Spleen (tissue), 11 donors: ENCODE measurements at regions not wholly inside any gene's neighbourhood (a gene's known extent, or its start where the extent isn't known, plus 50 kb on each side); places are given as distances from the start of the nearest gene placed in this dataset.
"Not testable (repeated sequence)": the region's sequence is repeated elsewhere in the genome, so short reads cannot be mapped to it uniquely, and the experiment has no call there.

Source experiments
- DNase-seq: peaks from one replicate; pipeline ENCODE4 v3.0.0-alpha.2; 2020
- H3K27ac ChIP-seq, 8 donors: fragments of 200-600 bp; sonication (generic) in 7 of 8; 1 replicate in 4 of 8; 2 replicates in 4 of 8; pipeline versions ENCODE4 v1.5.0 to v1.8.0; 2016 to 2021; ENCODE audit warnings: inconsistent platforms in 4 of 8, mild to moderate bottlenecking in 4 of 8, moderate library complexity in 1 of 8
- H3K27me3 ChIP-seq, 7 donors: fragments of 200-600 bp; sonication (generic) in 6 of 7; replicated peaks in 1 of 7; 1 replicate in 4 of 7; 2 replicates in 3 of 7; pipeline versions ENCODE4 v1.5.0 to v1.8.0; 2016 to 2021; ENCODE audit warnings: inconsistent platforms in 3 of 7, mild to moderate bottlenecking in 1 of 7
- H3K36me3 ChIP-seq, 6 donors: fragments of 200-600 bp; sonication (generic) in 5 of 6; 1 replicate in 4 of 6; 2 replicates in 2 of 6; pipeline versions ENCODE4 v1.5.0 to v1.8.0; 2016 to 2021; ENCODE audit warnings: inconsistent platforms in 2 of 6
- H3K4me1 ChIP-seq, 6 donors: fragments of 200-600 bp; sonication (generic) in 5 of 6; 1 replicate in 3 of 6; 2 replicates in 3 of 6; pipeline versions ENCODE4 v1.5.0 to v1.8.0; 2016 to 2021; ENCODE audit warnings: inconsistent platforms in 3 of 6
- H3K4me3 ChIP-seq, 8 donors: fragments of 200-600 bp; sonication (generic) in 7 of 8; 1 replicate in 4 of 8; 2 replicates in 4 of 8; pipeline versions ENCODE4 v1.5.0 to v1.8.0; 2016 to 2021; ENCODE audit warnings: inconsistent platforms in 4 of 8, mild to moderate bottlenecking in 4 of 8, moderate library complexity in 2 of 8
- H3K9me3 ChIP-seq, 8 donors: fragments of 200-600 bp; sonication (generic) in 7 of 8; 1 replicate in 4 of 8; 2 replicates in 4 of 8; pipeline versions ENCODE4 v1.5.0 to v1.8.0; 2016 to 2021; ENCODE audit warnings: inconsistent platforms in 4 of 8
- POLR2A ChIP-seq, 3 donors: fragments of 450-650 bp; IDR thresholded peaks; one replicate each; pipeline ENCODE4 v1.5.1; 2017; ENCODE audit warnings: antibody characterized with exemption in 3 of 3, mild to moderate bottlenecking in 1 of 3
- POLR2AphosphoS5 ChIP-seq, 3 donors: sonication (generic); formaldehyde crosslinking; IDR thresholded peaks; one replicate each; pipeline ENCODE4 v1.5.1; 2017; ENCODE audit warnings: antibody characterized with exemption in 3 of 3
- WGBS, 5 donors: extraction: QIAGEN DNeasy Blood & Tissue Kit in 3 of 5; methylation state at CpG; one replicate each; pipeline versions ENCODE4 v1.1.5 to v1.1.7; 2013 to 2018; 5-methylcytosine and 5-hydroxymethylcytosine counted together
- intact Hi-C: fragments of 100-400 bp; cut with DNase I; formaldehyde crosslinking; loops from one replicate; pipeline ENCODE4 v1.15.0; 2023; ENCODE audit warnings: low total_unique reads
- TF ChIP-seq, protein P1 (sequence below), 11 experiments: fragments of 200-600 bp in 7 of 11; fragments of 450-650 bp in 4 of 11; sonication (generic) in 4 of 11; IDR thresholded peaks in 8 of 11; conservative IDR thresholded peaks in 3 of 11; 1 replicate in 7 of 11; 2 replicates in 4 of 11; pipeline versions ENCODE4 v1.4.0 to v1.8.0; 2016 to 2021; ENCODE audit warnings: antibody characterized with exemption in 11 of 11, inconsistent platforms in 4 of 11, mild to moderate bottlenecking in 1 of 11
- donor health status: healthy with polysubstance abuse.
- donor health status: DM: no; HTN: no; CAD: no; lungs with moderate emphysema.
- donor health status: DM: no; HTN: no; CAD: no.
- donor health status: Bipolar disorder and iron deficiency.
- donor health status: healthy.
- donor health status: DM: no; HTN: no; CAD: no.
- donor health status: DM: yes; HTN: yes; CAD: no.

DNA sequence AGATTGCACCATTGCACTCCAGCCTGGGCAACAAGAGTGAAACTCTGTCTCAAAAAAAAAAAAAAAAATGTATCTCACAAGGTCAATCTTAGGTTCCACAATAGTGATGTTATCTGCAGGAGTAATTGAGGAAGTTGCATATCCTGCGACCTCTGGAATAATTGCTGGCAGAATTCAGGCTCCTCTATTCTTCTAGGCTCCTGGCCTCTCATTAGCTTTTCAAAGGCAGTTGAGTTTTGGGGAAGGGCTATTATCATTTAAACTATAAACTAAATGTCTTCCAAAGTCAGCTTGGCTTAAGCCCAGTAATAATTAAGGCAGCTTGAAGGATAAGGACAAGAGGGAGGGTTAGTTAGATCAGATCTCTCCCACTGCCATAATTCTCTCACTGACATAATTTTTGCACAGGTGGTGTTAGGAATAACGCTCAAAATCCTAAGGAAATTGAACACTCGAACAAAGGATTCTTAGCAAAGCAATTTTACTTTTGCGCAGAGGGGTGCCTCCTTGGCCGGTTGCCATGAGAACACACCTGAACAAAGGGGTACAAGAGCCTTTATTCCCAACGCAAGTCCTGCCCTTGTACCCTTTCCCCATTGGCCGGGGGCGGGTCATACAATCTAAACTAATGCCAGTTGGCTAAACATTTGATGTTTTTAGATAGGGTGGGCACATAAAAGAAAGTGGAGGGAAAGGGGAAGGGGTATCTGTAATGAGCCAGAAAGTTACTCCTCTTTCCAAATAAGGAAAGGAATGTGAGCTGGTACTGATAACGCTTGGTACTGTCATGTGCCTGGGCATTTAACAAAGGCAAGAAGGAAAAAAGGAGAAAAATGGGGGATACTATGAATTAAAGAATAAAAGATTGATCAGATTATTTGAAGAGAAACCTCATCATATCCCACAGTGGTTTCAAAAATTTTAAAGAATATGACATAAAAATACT, 106.4 kb upstream of the CCNG1 start:
- Histone ChIP-seq H3K36me3 (no peaks in the 10 kb centered on the region), H3K9me3 (no peaks in the 10 kb centered on the region), H3K4me3 (no peak overlapping the region), H3K27ac (no peak overlapping the region), H3K27me3 (no peaks in the 10 kb centered on the region), H3K4me1 (peaks cover 0 to 8% (median 0%) of the 10 kb centered on the region in 6 donors)
- 57 to 81% (median 69%) methylated on average over 9 of the region's 9 CpGs for WGBS, 5 donors
- no peak for TF ChIP-seq POLR2A (IDR thresholded peaks at IDR 0.05)
- no peak for TF ChIP-seq POLR2AphosphoS5 (IDR thresholded peaks at IDR 0.05)
- TF ChIP-seq, protein P1, sequence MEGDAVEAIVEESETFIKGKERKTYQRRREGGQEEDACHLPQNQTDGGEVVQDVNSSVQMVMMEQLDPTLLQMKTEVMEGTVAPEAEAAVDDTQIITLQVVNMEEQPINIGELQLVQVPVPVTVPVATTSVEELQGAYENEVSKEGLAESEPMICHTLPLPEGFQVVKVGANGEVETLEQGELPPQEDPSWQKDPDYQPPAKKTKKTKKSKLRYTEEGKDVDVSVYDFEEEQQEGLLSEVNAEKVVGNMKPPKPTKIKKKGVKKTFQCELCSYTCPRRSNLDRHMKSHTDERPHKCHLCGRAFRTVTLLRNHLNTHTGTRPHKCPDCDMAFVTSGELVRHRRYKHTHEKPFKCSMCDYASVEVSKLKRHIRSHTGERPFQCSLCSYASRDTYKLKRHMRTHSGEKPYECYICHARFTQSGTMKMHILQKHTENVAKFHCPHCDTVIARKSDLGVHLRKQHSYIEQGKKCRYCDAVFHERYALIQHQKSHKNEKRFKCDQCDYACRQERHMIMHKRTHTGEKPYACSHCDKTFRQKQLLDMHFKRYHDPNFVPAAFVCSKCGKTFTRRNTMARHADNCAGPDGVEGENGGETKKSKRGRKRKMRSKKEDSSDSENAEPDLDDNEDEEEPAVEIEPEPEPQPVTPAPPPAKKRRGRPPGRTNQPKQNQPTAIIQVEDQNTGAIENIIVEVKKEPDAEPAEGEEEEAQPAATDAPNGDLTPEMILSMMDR (IDR thresholded peaks at IDR 0.05 in 8 of 11, conservative IDR thresholded peaks at IDR 0.05 in 3 of 11): no peak
- no peak for DNase-seq
- intact Hi-C loops: no loop called here

GRCh38 chr5:163336074-163336473, 101.3 kb upstream of the CCNG1 start:
- 56 to 79% (median 69%) methylated on average over 5 of the region's 5 CpGs for WGBS, 5 donors
- H3K27me3 ChIP-seq, H3K27ac ChIP-seq, H3K36me3 ChIP-seq, H3K4me3 ChIP-seq, intact Hi-C loops, DNase-seq, H3K4me1 ChIP-seq, H3K9me3 ChIP-seq: not testable (repeated sequence)

GRCh38 chr5:163339148-163339547, 98.2 kb upstream of the CCNG1 start:
- 53 to 75% (median 59%) methylated on average over 3 of the region's 3 CpGs for WGBS, 5 donors
- no peak overlapping the region for H3K27ac ChIP-seq
- H3K4me3 ChIP-seq: no peak overlapping the region
- DNase-seq: no peak
- no peaks in the 10 kb centered on the region for H3K4me1 ChIP-seq
- intact Hi-C loops: no loop called here
- H3K27me3 ChIP-seq: peaks cover 0 to 7% (median 0%) of the 10 kb centered on the region in 7 donors
- TF ChIP-seq POLR2AphosphoS5 (IDR thresholded peaks at IDR 0.05): no peak
- TF ChIP-seq, protein P1 (IDR thresholded peaks at IDR 0.05 in 8 of 11, conservative IDR thresholded peaks at IDR 0.05 in 3 of 11): no peak
- no peak for TF ChIP-seq POLR2A (IDR thresholded peaks at IDR 0.05)
- H3K36me3 ChIP-seq: no peaks in the 10 kb centered on the region
- H3K9me3 ChIP-seq: no peaks in the 10 kb centered on the region

DNA sequence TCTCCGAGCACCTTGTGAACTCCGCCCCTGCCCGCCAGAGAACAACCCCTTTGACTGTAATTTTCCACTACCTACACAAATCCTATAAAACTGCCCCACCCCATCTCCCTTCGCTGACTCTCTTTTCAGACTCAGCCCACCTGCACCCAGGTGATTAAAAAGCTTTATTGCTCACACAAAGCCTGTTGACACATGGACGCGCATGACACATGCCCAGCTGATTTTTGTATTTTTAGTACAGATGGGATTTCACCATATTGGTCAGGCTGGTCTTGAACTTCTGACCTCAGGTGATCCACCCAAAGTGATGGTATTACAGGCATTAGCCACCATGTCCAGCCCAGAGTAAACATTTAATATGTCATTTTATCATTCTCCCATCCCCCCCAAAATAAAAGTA, 97.0 kb upstream of the CCNG1 start:
- H3K9me3 ChIP-seq, H3K27me3 ChIP-seq, H3K36me3 ChIP-seq, H3K27ac ChIP-seq, intact Hi-C loops, DNase-seq, H3K4me3 ChIP-seq, H3K4me1 ChIP-seq: not testable (repeated sequence)
- 84 to 96% (median 92%) methylated on average over 6 of the region's 6 CpGs for WGBS, 5 donors

GRCh38 chr5:163342306-163342705, 95.1 kb upstream of the CCNG1 start:
- no peak for TF ChIP-seq POLR2A (IDR thresholded peaks at IDR 0.05)
- no peak for TF ChIP-seq POLR2AphosphoS5 (IDR thresholded peaks at IDR 0.05)
- TF ChIP-seq, protein P1 (IDR thresholded peaks at IDR 0.05 in 8 of 11, conservative IDR thresholded peaks at IDR 0.05 in 3 of 11): no peak
- intact Hi-C loops: no loop called here
- no peaks in the 10 kb centered on the region for H3K4me1 ChIP-seq
- no peaks in the 10 kb centered on the region for H3K36me3 ChIP-seq
- H3K27ac ChIP-seq: no peak overlapping the region
- H3K4me3 ChIP-seq: no peak overlapping the region
- H3K27me3 ChIP-seq: peaks cover 0 to 7% (median 0%) of the 10 kb centered on the region in 7 donors
- H3K9me3 ChIP-seq: no peaks in the 10 kb centered on the region
- 73 to 88% (median 76%) methylated on average over 2 of the region's 2 CpGs for WGBS, 5 donors
- DNase-seq: no peak
